ENCODE measurements at regions not wholly inside any gene's neighbourhood (a gene's known extent, or its start where the extent isn't known, plus 50 kb on each side); places are given as distances from the start of the nearest gene placed in this dataset.

DNA sequence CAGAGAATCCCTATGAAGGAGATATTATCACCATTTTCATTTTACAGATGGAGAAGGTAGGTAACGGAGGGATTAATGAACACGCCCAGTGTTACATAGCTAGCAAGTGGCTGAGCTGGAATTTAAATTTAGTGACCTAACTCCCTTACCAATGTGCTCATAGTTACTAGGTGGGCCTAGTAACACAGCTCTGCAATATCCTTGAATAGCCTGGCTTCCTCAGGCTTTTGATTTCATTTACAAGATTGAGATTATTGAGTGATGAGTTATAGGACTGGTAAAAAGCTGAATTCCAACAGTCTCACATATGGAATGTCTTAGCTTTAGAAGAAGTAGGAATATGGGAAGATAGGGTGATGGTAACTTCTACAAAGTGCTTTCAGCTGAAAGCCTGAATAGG lies 336.3 kb upstream of the KIF2A start:
- peak; percentile 72 for DNase-seq

DNA sequence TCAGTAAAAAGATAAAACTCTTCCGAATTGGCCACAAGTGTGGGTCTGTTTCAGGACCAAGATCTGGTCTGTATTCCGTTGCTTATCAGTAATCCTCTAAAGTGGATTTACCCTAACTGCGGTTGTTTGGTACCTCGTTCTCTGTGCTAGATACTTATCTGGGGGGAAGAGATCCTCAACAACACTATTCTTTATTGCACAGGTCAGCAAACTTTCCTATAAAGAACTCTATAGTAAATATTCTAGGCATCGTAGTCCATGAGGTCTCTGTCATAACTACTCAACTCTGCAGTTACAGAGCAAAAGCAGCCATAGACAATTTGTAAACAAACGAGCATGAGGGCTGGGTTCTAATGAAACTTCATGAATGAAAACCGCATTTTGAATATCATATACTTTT lies 335.8 kb upstream of the KIF2A start:
- DNase-seq, result no peak

DNA sequence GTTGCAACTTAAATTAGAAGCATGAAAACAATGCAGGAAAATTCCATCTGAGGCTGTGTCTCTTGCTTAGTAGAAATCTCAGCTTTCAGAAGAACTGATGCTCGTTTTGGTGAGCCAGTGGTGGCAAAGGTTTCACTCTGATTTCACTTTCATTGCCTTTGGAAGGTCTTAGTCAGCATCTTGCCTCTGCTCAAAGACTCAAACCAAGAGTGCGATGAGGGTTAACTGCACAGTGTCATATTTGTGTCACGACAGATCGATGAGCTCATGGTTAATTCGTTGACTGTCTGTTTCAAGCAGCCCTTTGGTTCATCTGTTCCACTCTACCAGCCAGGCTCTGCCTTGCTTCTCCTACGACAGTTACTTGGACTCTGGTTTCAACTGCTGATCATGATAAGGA lies 331.3 kb upstream of the KIF2A start:
- no peak for DNase-seq

DNA sequence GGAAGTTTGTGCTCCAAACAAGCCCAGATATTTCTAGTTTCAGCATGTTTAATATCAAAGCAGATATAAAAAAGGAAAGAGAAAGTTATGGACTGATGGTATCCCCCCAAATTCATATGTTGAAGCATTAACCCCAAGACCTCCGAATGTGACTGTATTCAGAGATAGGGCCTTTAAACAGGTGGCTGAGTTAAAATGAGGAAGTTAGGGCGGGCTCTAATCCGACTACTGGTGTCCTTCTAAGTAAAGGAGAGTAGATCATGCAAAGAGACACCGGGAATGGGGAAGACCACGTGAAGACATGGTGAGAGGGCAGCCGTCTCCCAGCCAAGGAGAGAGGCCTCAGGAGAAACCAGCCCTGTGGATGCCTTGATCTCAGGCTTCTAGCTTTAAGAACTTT lies 324.1 kb upstream of the KIF2A start:
- no peak for DNase-seq

DNA sequence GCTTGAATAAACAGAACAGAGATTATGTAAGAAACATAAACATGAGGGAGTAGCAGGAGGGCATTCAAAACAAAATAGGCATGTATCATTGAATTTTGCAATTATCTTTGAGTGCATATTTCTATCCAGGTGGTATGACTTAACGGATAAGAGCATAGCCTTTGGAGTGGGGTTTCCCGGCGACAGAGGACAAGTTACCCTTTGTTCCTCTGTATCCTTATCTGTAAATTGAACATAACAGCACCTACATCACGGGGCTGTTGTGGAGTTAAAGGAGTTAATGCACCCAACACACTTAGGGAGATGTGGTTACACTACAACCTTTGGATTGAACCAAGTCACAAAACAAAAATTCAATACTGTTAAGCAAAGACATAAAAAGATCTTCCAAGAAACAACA lies 314.6 kb upstream of the KIF2A start:
- no peak for DNase-seq

DNA sequence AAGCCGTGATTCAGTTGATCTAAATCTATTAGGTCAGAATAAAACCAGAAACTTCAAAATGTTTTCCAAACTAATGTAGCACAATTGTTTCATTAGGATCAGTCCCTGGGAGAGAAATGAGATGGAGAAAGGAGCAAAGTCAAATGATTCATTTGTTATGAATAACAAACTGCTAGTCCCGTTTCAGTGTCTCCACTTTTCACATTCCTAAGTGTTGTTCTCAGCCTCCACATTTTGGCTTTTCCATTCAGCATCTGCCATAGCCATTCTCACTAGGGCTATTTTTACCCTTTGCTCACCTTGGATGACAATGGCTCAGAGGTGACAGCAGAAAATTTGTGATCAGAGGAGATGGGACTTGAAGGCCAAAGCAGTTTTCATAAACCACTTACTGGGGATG lies 314.1 kb upstream of the KIF2A start:
- peak; percentile 58 for DNase-seq

DNA sequence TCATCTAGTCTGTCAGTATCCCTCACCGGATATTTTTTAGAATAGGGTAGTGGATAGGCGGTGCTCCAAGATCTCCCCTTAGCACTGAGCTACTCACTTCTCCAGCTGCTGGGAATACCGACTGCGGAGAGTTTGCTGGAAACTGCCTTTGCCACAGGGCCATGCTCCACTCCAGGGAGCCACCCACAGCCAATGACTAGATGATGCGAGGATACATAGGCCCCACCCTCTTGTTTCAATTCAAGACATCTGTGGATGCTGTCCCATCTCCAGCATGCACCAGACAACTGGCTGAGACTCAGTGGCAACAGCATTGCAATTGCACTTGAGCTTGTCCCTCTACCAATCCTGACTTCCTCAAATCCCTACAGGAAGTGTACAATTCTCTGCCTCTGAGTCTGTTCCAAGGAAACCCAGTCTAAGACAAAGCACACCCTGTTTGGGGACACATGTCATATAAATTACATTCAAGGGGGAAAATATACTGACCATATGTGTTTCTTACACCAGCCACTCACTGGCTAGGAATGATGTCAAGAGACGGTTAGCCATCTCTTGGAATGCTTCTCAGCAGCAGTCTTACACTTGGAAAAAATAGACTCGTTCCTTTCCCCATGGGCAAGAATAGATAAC lies 312.6 kb upstream of the KIF2A start:
- peak; percentile 59 for DNase-seq

DNA sequence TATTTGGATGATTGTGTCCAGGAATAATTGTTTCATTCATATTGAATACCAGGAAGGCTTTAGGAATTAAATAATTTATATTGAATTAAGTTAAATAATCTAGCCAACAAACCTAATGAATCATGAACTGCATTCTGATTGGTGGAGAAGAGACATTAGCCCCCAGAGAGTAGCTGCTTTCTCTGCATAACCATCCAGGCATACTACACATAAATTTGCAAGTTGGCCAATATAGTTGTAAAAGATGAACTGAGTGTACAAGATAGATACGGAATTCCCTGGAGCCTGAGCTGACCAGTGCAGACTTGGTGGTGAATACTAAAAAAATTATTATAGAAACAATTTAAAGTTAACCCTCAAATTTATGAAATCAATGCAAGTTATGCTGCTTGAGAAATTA lies 311.8 kb upstream of the KIF2A start:
- peak; percentile 29 for DNase-seq

DNA sequence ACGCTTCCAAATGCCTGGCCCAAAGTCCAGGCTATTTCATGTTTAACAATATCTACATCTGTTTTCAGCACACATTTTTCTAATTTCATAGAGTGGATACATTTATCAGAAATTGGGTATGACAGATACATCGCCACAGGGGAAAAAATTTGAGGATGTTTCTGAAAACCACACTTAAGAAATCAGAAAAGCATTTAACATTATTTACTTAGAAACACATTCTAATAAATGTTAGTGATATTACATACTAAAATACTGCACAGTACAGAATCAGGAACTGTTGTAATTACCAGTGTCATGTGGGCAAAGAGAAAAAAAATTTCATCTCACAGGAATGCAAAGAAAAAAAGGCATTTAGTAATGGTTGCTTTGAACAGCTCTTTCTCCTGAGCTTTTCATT lies 310.5 kb upstream of the KIF2A start:
- peak; percentile 59 for DNase-seq

DNA sequence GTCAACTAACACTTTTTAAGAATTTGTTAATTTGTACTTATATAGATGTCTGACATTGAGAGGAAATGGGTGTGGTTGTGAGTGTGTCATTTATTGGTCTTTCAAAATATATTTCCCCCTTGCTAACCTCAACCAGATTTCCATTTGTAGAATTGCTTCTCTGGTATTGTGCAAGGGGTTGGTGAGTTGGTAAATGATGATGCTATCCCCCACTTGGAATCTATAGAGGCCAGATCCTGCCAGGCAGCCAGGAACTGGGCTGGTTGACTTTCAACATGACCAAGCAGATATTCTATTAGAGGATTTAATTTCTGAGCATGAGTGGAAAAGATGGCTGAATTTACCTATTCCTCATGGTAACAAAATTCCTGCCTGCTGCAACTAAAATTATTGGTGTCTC lies 306.6 kb upstream of the KIF2A start:
- peak; percentile 22 for DNase-seq

DNA sequence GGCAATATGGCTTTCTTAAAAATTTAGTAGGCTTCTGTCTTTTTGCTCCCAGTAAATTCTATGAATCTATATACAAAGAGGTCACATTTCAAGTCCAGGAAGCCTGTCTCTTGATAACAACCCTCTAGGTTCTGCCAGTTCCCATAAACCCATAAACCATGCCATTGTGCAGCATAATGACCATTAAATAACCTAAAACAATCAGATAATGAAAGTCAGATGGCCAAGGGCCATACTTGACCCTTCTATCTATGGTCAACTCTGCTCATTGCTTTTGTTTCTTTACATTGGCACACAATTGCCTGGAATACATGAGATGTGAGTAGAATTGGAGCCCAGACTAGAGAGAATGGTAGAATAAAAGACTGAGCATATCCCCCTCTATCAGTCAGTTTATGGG lies 305.4 kb upstream of the KIF2A start:
- DNase-seq, result no peak

DNA sequence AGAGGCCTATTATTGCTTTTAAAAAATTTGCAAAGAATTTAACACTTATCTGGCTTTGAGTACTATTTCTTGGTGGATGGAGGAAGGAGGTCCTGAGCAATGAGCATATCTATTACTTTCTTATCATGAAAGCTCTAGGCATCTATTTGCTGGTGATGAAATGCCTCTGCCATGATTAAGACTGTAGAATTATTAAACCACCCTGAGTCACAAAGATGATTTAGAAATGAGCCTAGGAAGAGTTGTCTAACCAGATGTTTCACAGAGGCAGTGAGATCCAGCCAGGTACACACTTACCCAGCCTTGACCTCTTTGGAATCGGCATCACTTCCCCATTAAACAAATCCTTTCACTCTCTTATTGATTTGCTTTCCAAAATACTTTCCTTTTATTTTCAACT lies 304.4 kb upstream of the KIF2A start:
- DNase-seq, result no peak

DNA sequence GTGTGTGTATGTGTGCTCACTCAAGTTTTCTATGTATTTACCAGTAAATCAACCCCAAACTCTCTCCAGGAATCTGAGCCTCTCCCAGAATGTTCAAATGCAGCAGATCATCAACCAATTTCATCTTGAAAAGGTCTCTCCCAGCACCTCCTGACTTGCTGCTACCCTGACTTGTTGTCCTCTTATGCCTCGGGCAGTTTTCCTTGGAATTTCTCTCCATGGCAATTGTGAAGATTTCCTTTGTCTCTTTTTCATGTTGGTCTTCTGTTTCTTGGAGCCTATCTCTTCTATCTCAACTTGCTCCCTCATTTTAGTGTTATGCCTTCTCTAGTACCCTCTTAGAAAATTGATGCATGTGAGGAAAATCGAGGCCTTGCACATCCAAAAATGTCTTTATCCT lies 303.6 kb upstream of the KIF2A start:
- DNase-seq, result no peak

DNA sequence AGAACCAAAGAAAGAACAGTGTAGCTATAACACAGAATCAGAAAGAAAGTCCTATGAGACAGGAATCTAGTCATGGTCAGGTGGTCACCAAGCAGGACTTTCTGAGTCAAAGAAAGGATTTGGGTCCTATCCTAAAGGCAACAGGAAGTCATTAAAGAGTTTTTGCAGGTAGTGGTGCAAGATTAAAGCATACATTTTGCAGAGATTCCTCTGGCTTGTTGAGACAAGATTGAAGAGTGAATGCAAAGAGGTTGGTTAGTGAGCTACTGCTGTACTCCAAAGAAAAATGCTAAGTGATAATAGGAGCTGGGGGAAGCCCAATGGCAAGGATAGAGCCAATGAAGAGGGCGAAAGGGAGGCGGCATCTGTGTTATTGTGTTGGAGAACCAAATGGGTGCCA lies 300.5 kb upstream of the KIF2A start:
- DNase-seq, result no peak

DNA sequence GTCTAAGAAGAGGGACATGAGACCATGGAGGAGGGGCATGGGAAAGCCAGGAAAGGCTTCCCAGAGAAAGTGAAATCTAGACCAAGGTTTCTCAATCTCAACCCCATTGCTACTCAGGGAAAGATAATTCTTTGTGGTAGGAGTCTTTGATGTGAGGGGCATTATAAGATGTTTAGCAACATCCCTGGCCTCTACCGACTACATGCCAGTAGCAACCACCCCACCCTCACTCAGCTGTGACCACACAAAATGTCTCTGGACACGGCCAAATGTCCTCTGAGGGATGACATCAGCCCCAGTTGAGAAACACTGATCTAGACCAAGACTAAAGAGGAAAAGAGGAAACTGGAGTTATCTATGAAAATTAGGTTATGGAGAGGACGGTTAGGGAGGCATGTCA lies 298.5 kb upstream of the KIF2A start:
- no peak for DNase-seq

DNA sequence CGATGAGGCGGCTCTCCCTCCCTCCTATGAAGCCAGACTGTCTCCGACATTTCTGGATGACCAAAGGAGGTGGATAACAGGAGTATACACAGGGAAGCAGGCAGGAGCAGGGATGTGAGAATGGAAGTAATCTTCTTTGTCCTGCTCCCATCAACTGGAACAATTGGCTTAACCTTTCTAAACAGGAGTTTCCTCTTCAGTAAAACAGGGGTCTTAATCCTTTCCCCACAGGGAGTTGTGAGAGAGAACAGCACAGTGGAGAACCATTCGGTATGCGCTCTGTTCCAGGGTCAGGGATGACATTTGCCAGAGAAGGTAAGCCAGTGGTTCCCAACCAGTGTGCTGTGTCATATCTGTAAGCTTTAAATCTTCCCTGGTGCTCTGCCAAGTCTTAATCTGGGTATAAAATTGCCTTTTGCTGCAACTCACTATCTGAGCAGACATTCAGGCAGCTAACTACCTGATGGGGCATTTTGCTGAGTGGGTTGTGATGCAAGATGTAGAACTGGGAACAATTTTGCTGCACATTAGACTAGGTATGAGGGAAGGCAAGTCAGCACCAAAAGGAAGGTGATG lies 294.8 kb upstream of the KIF2A start:
- no peak for DNase-seq

DNA sequence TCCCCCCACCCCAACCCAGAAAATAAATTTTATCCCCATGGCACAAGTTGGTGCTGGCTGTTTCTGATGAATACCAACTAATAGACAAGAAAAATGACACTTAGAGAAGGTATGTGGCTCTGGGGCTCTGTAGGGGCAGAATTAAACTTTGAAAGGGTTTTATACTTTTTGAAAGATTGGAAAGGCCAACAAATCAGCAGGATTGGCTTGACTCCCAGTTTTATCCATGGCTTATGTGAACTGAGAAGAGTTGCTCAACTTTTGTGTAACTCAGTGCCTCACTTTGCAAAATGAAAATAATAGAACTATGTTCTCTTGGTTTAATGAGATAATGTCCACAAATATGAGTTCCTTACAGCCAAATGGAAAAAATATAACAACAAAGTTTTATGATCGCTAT lies 288.9 kb upstream of the KIF2A start:
- DNase-seq, result peak; percentile 39

DNA sequence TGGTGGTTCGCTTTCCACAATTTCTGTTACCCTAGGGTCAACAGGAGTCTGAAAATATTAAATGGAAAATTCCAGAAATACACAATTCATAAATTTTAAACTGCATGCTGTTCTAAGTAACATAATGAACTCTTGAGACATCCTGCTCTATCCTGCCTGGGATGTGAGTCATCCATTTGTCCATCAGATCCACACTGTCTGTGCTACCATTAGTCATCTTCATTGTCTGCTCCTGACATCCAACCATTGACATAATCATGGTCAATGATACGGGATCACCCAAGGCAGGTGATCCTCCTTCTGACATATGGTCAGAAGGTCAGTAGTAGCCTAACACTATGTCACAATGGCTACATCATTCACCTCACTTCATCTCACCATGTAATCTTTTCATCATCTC lies 276.7 kb upstream of the KIF2A start:
- DNase-seq, result peak; percentile 43

DNA sequence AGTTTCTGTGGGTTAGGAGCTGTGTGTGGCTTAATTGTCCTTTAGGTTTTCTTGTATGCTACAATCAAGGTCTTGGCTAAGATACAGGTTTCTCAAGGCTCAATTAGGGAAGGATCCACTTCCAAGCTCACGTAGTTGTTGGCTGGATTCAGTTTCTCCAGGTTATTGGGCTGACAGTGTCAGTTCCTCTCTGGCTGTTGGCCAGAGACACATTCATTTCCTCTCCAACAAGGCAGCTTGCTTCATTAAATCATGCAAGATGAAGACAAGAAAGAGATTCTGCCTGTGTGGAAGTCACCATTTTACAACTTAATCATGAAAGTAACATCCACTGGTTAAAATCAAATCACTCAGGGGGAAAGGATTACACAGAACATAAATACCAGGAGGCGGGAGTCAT lies 275.7 kb upstream of the KIF2A start:
- no peak for DNase-seq

DNA sequence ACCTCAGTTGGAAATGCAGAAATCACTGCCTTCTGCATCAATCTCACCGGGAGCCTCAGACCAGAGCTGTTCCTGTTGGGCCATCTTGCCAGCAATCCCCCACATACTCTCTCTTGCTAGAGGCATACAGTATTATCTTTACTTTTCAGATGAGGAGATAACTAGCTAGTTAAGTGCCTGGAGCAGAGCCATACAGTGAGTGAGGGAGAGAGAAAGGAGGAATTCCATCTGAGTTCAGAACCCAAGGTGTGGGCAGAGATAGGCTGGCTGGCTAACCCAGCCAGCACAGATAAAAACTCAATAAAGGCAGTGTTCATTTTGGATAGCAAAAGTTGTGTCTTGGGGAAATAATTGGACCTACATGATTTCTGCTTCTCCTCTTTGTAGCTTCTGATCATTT lies 268.0 kb upstream of the KIF2A start:
- DNase-seq, result no peak

DNA sequence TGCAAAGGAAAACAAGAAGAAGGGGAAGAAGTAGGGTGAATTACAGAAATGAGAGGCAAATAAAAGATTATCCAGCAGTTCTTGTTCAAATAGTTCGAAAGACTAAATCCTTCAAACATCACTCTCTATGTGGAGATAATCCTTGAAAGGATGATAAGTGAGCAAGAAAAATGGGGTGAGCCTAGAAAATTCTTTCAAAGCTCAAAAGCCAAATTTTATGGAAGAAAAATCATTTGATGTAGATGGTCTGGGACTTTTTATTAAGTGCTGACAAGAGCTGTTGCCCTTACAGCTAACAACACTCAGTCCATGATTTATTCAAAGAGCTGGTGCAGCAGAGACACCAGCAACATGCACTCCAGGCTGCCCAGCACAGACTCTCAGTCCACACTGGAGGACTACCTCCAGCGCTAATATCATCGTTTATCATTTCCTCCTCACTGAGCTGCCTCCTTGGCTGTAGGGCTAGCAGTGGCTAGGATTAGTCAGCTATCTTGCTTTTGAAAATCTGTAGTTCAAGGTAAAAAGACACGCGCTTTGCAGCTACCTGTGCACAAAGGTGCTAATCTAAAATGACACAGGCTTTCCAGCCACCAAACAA lies 264.8 kb upstream of the KIF2A start:
- DNase-seq, result no peak

DNA sequence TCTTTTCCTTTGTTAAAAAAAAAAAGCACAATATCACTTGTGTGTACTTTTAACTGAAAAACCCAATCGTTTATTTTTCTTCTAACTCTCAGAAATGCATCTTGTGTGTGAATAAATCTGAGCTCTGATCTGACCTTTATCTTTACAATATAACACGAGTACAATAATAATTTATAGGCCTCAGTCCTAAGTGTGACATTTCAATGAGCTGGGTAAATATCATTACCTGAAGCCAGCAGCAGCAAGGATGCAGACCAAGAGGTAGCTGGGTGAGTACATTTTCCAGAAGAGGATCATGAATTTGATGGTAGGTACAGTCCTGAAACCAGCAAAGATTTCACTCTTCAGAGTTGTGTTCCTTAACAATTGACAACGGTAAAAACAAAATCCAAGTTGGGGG lies 264.0 kb upstream of the KIF2A start:
- DNase-seq, result no peak

DNA sequence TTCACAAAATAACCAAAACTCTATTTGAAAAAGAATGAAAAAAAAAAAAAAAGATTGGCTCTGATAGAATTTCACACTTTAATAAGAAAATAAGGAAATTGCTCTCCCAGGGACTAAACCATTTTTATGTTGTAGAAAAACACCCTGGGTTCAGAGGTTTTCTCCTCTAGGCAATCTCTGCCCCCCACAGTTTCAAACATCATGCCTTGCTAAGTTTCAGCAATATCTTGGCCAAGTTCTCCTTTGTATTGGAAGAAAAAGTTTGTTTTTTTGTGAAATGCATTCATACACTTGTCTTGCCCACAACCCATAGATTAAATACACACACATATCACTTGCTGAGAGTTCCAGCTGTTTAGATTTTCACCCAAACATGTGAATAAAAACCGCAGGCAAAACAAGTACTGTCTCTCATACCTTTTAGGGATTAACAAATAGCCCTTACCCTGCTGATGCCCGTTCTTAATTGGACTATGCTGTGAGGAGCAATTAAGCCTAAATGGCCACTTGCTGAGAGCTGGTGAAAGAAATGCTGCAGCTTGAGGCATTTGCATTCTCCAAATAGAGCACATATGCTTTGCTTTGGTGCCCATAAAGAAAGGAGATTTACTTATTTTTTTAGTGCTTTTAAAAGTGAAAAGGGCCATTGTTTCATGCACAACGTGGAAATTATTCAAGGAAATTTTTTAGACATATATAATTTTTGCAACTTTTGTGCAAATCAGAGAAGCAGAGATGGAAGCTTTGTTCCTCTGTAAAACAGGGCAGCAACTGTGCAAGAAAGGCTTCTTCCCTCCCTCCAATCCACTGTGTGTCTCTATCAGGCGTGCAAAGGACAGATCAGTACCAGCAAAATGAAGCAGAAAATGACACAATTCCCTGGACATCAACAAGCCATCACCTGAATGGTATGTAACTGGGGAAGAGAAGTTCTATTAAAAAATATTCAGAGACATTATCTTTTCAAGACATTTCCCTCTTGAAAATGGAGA lies 262.4 kb upstream of the KIF2A start:
- no peak for DNase-seq

DNA sequence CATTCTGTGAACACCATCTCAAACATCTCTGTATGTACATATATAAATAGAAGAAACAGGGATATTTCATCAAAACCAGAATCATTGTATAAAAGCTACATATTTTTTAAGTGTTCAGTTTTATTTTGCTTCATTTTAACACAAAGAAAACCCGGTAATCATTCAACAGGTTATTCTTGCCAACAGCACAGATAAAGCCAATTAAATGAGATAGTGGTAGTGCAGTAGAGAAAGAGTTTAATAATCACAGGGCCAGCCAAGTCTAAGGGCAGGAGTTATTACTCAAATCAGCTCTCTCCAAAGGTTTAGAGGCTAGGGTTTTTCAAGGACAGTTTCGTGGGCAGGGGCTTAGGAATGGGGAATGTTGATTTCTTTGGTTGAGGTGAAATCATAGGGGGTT lies 261.0 kb upstream of the KIF2A start:
- DNase-seq, result no peak

All from fibroblast of upper back skin (primary cell).